ENCODE measurements at regions not wholly inside any gene's neighbourhood (a gene's known extent, or its start where the extent isn't known, plus 50 kb on each side); places are given as distances from the start of the nearest gene placed in this dataset.

GRCh38 chr14:55799508-55800095 is 219.6 kb downstream of the KTN1 start:
- H3K27ac Mint-ChIP-seq = no peak overlapping the region

DNA sequence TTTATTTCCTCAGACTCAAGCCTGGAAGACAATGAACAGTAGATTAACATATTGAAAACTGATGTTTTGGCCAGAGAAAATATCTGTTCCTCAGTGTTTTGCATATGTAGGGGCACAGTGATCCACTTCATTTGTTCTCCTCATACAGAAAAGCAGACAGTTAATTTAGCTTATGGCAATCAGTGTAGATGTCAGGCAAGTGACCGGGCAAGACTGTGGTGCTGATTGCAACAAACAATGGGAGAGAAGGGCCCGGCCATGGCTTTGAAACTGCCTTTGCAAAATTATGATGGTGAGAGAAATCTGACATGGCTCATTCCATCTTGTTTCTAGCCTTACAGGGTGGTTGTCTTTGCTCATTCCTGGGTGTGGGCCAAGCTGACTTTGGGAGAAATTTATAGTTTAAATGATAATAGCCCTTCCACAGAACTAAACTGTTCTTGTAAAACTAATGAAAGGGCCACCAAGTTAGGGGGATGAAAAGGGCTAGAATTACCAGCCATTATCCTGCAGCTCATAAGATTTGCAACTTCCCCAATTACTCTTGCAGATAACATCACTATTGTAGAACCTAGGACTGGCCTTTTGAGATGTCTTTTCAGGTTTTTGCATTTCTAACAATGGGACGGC is 220.3 kb downstream of the KTN1 start:
- no peak overlapping the region for H3K4me3 Mint-ChIP-seq
- H3K36me3 ChIP-seq (ENCODE audit: insufficient read depth, low read length) = no peaks in the 10 kb centered on the region
- H3K4me1 Mint-ChIP-seq (ENCODE audit: low read depth) = peaks cover 4% of the 10 kb centered on the region
- H3K27me3 ChIP-seq (ENCODE audit: control insufficient read depth in 1 of 2, insufficient read depth in 2 of 2, low read length in 2 of 2) = no peaks in the 10 kb centered on the region
- no peak overlapping the region for H3K4me3 ChIP-seq (ENCODE audit: low read length)
- ATAC-seq (ENCODE audit: poor library complexity) (no peak), DNase-seq (no peak)
- no peak overlapping the region for H3K27ac Mint-ChIP-seq
- peaks cover 0 to 5% of the 10 kb centered on the region in 2 experiments for H3K9me3 ChIP-seq (ENCODE audit: control insufficient read depth in 1 of 2, insufficient read depth in 1 of 2, low read length in 2 of 2)
- POLR2A ChIA-PET = no interaction called here
- peaks cover 12% of the 10 kb centered on the region for H3K4me1 ChIP-seq (ENCODE audit: insufficient read depth, low read length)
- H3K27me3 Mint-ChIP-seq = no peaks in the 10 kb centered on the region
- TF ChIP-seq, protein P1, sequence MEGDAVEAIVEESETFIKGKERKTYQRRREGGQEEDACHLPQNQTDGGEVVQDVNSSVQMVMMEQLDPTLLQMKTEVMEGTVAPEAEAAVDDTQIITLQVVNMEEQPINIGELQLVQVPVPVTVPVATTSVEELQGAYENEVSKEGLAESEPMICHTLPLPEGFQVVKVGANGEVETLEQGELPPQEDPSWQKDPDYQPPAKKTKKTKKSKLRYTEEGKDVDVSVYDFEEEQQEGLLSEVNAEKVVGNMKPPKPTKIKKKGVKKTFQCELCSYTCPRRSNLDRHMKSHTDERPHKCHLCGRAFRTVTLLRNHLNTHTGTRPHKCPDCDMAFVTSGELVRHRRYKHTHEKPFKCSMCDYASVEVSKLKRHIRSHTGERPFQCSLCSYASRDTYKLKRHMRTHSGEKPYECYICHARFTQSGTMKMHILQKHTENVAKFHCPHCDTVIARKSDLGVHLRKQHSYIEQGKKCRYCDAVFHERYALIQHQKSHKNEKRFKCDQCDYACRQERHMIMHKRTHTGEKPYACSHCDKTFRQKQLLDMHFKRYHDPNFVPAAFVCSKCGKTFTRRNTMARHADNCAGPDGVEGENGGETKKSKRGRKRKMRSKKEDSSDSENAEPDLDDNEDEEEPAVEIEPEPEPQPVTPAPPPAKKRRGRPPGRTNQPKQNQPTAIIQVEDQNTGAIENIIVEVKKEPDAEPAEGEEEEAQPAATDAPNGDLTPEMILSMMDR (IDR thresholded peaks at IDR 0.05) = no peak
- H3K9me3 Mint-ChIP-seq = no peaks in the 10 kb centered on the region
- no peaks in the 10 kb centered on the region for H3K36me3 Mint-ChIP-seq (ENCODE audit: low read depth)
- no peak overlapping the region for H3K27ac ChIP-seq (ENCODE audit: low read depth in 1 of 2, low read length in 2 of 2)
- CTCF ChIA-PET = no interaction called here
- intact Hi-C loops (cut with DNase I, micrococcal nuclease) = no loop called here

More at GRCh38 chr14:55799508-55800095, 219.6 kb downstream of the KTN1 start:
- ChIA-PET POLR2A (no interaction called here), CTCF (no interaction called here)
- Mint-ChIP-seq H3K36me3 (ENCODE audit: low read depth) (no peaks in the 10 kb centered on the region), H3K4me3 (no peak overlapping the region), H3K27me3 (no peaks in the 10 kb centered on the region), H3K4me1 (ENCODE audit: low read depth) (peaks cover 3% of the 10 kb centered on the region), H3K9me3 (no peaks in the 10 kb centered on the region)
- H3K4me1 ChIP-seq (ENCODE audit: insufficient read depth, low read length) = peaks cover 7% of the 10 kb centered on the region
- TF ChIP-seq, protein P1 (IDR thresholded peaks at IDR 0.05) = no peak
- intact Hi-C loops (cut with DNase I, micrococcal nuclease) = no loop called here
- H3K36me3 ChIP-seq (ENCODE audit: insufficient read depth, low read length) = no peaks in the 10 kb centered on the region
- H3K27me3 ChIP-seq (ENCODE audit: control insufficient read depth in 1 of 2, insufficient read depth in 2 of 2, low read length in 2 of 2) = no peaks in the 10 kb centered on the region
- no peak for ATAC-seq (ENCODE audit: poor library complexity)
- peaks cover 0 to 5% of the 10 kb centered on the region in 2 experiments for H3K9me3 ChIP-seq (ENCODE audit: control insufficient read depth in 1 of 2, insufficient read depth in 1 of 2, low read length in 2 of 2)
- DNase-seq = no peak
- H3K27ac ChIP-seq (ENCODE audit: low read depth in 1 of 2, low read length in 2 of 2) = no peak overlapping the region
- no peak overlapping the region for H3K4me3 ChIP-seq (ENCODE audit: low read length)

DNA sequence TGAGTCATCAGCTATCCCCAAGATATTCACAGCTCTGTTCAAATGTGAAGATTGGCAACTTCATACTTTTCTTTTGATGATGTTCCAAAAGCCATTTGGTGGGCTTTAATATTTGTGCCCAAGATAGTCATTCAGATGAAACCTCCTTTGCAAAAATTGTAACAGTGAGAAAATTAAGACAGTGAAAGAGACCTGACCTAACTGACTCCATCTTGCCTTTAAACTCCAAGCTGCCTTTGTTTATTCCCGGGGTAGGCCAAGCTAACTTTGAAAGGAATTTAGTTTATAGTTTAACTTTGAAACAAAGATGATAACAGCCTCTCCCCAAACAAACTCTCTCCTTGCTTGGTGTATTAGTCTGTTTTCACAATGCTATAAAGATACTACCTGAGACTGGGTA is 221.1 kb downstream of the KTN1 start:
- H3K36me3 ChIP-seq (ENCODE audit: insufficient read depth, low read length) = no peaks in the 10 kb centered on the region

More for the DNA sequence above, 221.1 kb downstream of the KTN1 start:
- Histone ChIP-seq H3K27ac (ENCODE audit: low read depth in 1 of 2, low read length in 2 of 2) (no peak overlapping the region), H3K27me3 (ENCODE audit: control insufficient read depth in 1 of 2, insufficient read depth in 2 of 2, low read length in 2 of 2) (no peaks in the 10 kb centered on the region), H3K9me3 (ENCODE audit: control insufficient read depth in 1 of 2, insufficient read depth in 1 of 2, low read length in 2 of 2) (peaks cover 0 to 5% of the 10 kb centered on the region in 2 experiments), H3K4me1 (ENCODE audit: insufficient read depth, low read length) (peaks cover 16% of the 10 kb centered on the region), H3K4me3 (ENCODE audit: low read length) (no peak overlapping the region)
- DNase-seq (no peak), ATAC-seq (ENCODE audit: poor library complexity) (no peak)
- Mint-ChIP-seq H3K27me3 (no peaks in the 10 kb centered on the region), H3K9me3 (no peaks in the 10 kb centered on the region), H3K36me3 (ENCODE audit: low read depth) (no peaks in the 10 kb centered on the region), H3K27ac (no peak overlapping the region), H3K4me1 (ENCODE audit: low read depth) (peaks cover 12% of the 10 kb centered on the region), H3K4me3 (no peak overlapping the region)
- ChIA-PET CTCF (no interaction called here), POLR2A (no interaction called here)
- TF ChIP-seq, protein P1 (IDR thresholded peaks at IDR 0.05) = no peak
- intact Hi-C loops (cut with DNase I, micrococcal nuclease) = no loop called here
